ENCODE measurements at regions not wholly inside any gene's neighbourhood (a gene's known extent, or its start where the extent isn't known, plus 50 kb on each side); places are given as distances from the start of the nearest gene placed in this dataset.
A peak's percentile ranks its signal among the peaks of the same experiment; 100 is the strongest.

DNA sequence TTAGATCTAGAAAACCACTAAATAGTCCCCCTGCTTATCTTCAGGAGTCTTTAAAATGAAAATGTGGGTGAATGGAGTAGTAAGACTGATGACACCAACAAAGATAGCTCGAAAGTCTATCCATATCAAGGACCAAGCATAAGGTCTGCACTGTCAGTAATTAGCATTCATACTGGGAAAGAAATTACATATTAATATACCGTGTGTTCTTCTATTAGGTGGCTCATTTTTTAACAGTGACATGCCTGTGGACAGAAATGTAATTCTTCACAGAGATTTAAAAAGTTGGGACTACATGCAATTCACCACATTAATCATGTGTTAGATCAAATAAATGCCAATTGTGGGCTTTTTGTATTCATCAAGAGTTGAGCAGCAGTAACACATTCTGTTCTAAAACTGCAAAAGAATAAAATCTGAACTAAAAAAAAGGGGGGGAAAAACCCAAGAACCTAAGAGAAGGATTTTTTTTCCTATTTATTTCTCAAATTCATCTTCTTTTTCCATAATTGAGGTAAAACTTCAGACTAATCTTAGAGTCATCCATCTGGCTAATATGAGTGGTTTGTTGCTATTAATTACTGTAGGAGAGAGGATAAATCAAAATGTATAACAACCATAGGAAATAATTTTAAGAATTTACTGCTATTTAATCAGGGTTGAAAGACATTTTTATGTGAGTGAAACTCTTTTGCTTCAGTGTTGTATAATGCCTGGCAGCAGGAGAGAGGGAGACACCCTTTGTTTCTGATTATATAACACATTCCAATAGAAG, 386.7 kb upstream of the IGFBP7 start:
- peaks cover 2% of the 10 kb centered on the region for H3K27me3 Mint-ChIP-seq (ENCODE audit: low read depth, poor library complexity)
- TF ChIP-seq, protein P1, sequence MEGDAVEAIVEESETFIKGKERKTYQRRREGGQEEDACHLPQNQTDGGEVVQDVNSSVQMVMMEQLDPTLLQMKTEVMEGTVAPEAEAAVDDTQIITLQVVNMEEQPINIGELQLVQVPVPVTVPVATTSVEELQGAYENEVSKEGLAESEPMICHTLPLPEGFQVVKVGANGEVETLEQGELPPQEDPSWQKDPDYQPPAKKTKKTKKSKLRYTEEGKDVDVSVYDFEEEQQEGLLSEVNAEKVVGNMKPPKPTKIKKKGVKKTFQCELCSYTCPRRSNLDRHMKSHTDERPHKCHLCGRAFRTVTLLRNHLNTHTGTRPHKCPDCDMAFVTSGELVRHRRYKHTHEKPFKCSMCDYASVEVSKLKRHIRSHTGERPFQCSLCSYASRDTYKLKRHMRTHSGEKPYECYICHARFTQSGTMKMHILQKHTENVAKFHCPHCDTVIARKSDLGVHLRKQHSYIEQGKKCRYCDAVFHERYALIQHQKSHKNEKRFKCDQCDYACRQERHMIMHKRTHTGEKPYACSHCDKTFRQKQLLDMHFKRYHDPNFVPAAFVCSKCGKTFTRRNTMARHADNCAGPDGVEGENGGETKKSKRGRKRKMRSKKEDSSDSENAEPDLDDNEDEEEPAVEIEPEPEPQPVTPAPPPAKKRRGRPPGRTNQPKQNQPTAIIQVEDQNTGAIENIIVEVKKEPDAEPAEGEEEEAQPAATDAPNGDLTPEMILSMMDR (IDR thresholded peaks at IDR 0.05), result no peak
- no peaks in the 10 kb centered on the region for H3K36me3 Mint-ChIP-seq (ENCODE audit: low read depth)
- no peaks in the 10 kb centered on the region for H3K9me3 Mint-ChIP-seq
- no peak overlapping the region for H3K4me3 Mint-ChIP-seq
- no peak overlapping the region for H3K27ac Mint-ChIP-seq
- DNase-seq, result no peak
- no peaks in the 10 kb centered on the region for H3K4me1 Mint-ChIP-seq

- peak overlapping the region; percentile 26 for H3K27ac Mint-ChIP-seq
- H3K4me3 Mint-ChIP-seq, result no peak overlapping the region
These were observed 384.6 kb upstream of the IGFBP7 start for GRCh38 chr4:57494821-57495220.

GRCh38 chr4:57492251-57492878, 382.2 kb upstream of the IGFBP7 start:
- H3K9me3 Mint-ChIP-seq, result no peaks in the 10 kb centered on the region
- DNase-seq, result no peak
- no peaks in the 10 kb centered on the region for H3K4me1 Mint-ChIP-seq
- no peak overlapping the region for H3K4me3 Mint-ChIP-seq
- no peaks in the 10 kb centered on the region for H3K27me3 Mint-ChIP-seq (ENCODE audit: low read depth, poor library complexity)
- H3K36me3 Mint-ChIP-seq (ENCODE audit: low read depth), result no peaks in the 10 kb centered on the region
- no peak overlapping the region for H3K27ac Mint-ChIP-seq
- TF ChIP-seq, protein P1 (IDR thresholded peaks at IDR 0.05), result no peak

More at GRCh38 chr4:57494821-57495220, 384.6 kb upstream of the IGFBP7 start:
- H3K27me3 Mint-ChIP-seq (ENCODE audit: low read depth, poor library complexity), result peaks cover 2% of the 10 kb centered on the region
- H3K4me1 Mint-ChIP-seq, result no peaks in the 10 kb centered on the region
- DNase-seq, result no peak
- H3K36me3 Mint-ChIP-seq (ENCODE audit: low read depth), result no peaks in the 10 kb centered on the region
- no peaks in the 10 kb centered on the region for H3K9me3 Mint-ChIP-seq
- TF ChIP-seq, protein P1 (IDR thresholded peaks at IDR 0.05), result no peak

- Mint-ChIP-seq H3K4me3 (no peak overlapping the region), H3K4me1 (no peaks in the 10 kb centered on the region), H3K9me3 (no peaks in the 10 kb centered on the region), H3K27me3 (ENCODE audit: low read depth, poor library complexity) (no peaks in the 10 kb centered on the region), H3K36me3 (ENCODE audit: low read depth) (no peaks in the 10 kb centered on the region), H3K27ac (no peak overlapping the region)
- TF ChIP-seq, protein P1 (IDR thresholded peaks at IDR 0.05), result no peak
- DNase-seq, result no peak
These were observed 381.2 kb upstream of the IGFBP7 start for GRCh38 chr4:57491388-57491787.

DNA sequence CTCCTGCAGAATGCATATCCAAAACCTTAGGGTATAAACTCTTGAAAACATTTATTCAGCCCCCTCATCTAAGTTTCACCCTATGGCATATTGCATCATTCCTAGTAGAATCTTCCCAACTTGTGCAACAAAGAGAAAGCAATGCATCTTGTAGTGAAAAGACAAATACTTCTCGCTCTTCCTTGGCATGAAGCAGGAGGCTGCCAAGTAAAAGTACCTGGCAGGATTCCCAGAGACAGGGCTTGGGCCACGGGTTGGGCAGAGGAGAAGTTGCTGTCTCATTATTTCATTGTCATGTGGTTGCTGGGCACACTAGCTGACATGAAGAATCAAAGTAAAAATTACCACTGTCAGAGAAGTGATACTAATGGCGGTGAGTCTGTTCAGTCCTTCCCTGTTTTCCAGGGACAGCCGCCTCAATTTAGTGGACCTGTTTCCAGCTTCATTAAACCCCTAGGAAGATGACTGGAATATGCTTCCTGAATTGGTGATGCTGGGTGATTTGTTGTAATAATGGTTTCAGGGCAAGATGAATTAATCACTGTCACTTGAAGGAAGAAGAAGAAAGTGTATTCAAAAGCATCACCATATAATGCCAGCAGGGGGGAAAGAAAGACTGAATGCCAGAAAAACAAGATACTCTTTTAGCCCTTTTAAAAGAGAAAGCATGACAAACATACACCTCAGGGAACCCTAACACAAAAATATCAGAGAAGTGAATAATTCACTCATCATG, 380.5 kb upstream of the IGFBP7 start:
- TF ChIP-seq, protein P1 (IDR thresholded peaks at IDR 0.05), result no peak
- H3K4me3 Mint-ChIP-seq, result no peak overlapping the region
- no peaks in the 10 kb centered on the region for H3K27me3 Mint-ChIP-seq (ENCODE audit: low read depth, poor library complexity)
- H3K36me3 Mint-ChIP-seq (ENCODE audit: low read depth), result no peaks in the 10 kb centered on the region
- no peaks in the 10 kb centered on the region for H3K4me1 Mint-ChIP-seq
- H3K9me3 Mint-ChIP-seq, result no peaks in the 10 kb centered on the region
- no peak overlapping the region for H3K27ac Mint-ChIP-seq
- no peak for DNase-seq
